ENCODE measurements at regions not wholly inside any gene's neighbourhood (a gene's known extent, or its start where the extent isn't known, plus 50 kb on each side); places are given as distances from the start of the nearest gene placed in this dataset.

DNA sequence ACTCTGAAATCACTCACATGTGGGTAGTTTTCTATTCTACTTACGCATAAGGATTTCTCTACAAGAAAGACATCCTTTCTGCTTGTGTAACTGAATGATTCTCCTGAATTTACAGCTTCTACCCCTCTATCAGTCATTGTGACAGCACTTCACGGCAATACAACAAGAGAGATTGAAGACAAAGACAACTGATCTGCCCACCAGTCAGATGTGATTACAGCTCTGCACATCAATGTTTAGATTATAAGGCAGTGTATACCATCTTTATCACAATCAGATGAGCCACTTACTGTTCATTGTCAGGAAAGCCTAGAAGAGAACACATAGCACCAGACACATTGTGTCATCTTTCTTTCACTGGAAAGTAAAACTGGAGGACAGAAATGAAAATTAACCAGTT, 324.4 kb downstream of the CENPC start:
- no peak for DNase-seq

DNA sequence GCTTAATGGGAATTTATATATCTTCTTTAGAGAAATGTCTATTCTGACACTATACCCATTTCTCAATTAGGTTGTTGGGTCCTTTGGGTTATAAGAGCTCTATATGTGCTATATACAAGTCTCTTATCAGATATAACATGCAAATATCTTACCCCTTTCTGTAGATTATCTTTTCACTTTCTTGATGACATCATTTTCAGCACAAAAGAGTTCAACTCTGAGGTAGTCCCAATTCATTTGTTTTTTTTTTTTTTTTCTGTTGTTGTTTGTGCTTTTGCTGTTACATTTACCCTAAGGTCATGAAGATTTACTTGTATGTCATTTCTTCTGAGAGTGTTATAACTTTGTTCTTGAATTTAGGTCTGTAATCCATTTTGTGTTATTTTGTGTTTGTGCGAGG, 326.4 kb downstream of the CENPC start:
- DNase-seq, result no peak

DNA sequence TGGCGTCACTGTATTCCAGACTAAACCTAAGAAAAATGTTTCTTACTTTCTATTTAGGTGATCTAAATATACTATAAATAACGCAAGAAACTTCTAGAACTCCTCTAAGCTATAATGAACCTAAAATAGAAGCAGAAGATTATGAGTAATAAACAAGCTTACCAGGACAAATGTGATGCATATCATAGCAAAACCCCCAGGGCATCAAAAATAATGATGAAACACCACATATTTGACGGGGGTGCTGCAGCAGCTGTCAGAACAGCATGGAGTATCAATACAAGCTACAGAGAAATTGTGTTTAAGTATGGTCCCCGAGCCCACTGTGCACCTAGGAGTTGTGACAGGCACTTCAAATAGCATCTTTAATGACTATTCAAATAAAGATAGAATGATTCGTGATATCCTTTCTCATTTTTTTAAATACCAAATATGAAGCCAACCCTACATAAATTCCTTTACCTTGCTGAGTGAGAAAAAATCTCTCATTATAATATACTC, 337.3 kb downstream of the CENPC start:
- DNase-seq, result no peak

DNA sequence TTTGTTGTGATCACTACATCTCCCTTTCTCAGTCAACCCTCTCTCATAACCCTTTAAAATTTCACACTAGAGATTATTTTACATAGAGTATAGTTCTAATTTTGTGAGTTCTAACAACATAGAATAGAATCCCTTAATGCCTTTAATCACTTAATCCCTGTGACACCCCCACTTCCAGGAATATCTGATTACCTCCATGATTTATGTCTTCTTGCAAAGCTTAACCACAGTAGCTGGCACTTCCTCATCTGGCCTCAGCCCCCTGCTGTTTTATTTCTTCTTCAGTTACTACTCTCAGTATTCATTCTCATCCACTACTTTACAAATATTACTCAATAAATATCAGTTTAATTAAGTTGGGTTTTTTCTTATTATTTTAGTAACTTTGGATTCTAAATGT, 340.9 kb downstream of the CENPC start:
- DNase-seq, result peak; percentile 68

DNA sequence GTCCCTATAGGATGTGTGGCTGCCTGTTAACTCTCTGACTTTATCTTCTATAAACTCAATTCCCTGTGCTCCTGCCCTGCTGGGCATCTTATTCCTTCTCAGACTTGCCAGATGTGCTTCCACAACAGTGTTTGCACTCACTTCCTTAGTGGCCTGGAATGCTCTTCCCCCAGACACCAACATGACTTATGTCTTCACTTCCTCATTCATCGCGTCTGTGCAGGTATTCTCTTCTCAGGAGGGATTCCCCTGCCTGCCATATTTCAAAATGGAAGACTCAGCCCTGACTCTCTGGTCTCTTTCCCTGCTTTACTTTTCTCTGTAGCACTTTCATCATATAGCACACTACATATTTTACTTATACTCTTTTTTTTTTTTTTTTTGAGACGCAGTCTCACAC, 344.0 kb downstream of the CENPC start:
- peak; percentile 7 for DNase-seq

DNA sequence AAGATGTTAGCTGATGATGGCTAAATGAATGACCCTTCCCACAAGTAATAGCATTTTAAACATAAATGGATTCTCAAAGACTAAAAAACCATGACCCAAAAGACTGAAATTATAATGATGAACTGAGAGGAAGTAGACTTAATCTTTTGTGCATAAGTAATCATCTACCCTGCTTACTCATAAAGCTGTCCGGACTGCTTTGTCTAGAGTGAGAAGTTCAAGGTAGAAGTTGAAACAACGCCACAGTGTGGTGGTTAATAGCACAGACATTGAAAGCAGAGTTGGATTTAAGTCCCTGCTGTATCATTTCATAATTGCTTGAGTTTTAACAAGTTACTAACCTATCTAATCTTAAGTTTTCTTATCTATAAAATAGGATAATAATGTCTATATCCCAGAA, 346.6 kb downstream of the CENPC start:
- DNase-seq, result peak; percentile 44

DNA sequence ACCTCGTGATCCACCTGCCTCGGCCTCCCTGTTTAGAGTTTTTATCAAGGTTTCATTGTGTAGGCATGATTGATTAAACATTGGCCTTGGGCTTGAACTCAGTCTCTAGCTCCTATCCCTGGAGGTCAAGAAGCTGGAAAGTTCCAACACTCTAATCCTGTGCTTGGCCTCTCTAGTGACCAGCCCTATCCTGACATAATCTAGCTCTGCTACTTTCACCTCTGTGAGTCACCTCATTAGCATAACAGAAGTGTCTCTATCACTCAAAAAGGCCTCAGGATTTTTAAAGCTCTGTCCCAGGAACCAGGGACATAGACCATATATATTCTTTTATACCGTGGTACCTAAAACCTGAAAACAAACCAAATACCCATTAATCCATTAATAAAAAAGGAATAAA, 377.5 kb downstream of the CENPC start:
- DNase-seq, result no peak

DNA sequence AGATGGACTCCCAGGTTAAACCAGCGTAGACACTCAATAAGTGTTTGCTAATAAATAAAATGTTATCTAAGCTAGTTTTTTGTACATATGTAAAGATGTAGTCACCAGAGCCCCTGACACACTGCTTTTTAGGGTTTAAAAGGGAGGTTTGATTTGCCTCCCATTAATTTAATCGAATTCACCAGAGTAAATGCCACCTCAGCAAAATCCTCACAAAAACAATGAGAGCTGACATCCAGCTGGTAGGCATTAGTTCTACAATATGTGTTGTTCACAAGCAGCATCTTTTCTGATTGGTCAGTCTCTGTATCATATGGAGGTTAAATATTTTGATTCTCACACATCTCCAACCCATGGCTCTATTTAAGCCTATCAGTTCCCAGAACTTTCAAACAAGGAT, 382.6 kb downstream of the CENPC start:
- DNase-seq, result no peak

DNA sequence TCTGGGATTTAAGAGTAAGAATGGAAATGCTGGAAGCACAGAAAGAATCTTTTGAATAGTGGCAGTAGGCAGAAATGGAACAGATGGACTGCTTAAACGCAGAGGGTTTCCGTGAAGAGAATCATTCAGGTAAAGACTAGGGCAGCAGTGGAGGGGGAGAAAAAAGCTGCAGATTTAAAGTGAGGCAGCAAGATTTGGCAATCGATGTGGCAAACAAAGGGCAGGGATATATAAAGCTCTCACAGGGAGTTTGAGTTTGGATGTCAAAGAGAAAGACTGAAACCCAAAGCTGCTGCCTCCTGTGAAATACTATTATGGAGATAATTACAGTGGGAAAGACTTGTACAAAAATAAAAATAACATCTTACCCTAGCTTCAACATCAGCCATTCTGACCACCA, 384.0 kb downstream of the CENPC start:
- DNase-seq, result no peak

DNA sequence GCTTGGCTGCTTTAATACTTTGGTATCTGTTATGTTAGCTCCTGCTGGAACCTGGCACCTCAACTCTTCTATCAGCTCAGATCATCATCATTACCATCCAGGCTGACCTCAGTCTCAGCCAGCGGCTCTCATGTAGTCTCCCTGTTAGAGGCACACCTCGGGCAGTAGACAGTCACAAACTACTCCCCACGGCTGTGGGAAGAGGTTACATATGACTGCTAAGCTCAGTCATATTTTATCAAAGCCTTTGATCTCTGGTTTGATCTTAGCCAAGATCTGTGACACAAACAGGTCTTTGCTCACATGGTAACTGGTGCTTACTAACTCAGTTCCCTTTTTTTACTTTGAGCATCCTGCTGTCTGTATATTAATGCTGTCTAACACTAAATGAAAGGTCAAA, 384.9 kb downstream of the CENPC start:
- DNase-seq, result peak; percentile 67

DNA sequence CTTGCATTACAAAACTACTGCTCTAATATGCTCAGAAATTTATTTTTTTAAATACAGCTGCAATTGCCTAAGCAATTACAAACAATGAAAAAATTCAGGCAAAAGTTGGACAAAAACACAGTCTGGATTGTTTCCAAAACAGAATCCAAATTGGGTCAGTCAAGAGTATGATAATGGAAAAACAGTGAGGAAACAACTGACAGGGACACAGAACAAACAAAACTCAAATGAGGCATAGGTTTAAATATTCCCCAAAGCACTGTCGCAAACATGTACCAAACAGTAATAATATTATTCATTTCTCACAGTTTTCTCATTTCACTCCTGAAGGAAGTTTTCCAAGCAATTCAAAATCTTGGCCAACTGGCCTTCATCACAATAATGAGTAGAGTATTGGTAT, 386.6 kb downstream of the CENPC start:
- no peak for DNase-seq

DNA sequence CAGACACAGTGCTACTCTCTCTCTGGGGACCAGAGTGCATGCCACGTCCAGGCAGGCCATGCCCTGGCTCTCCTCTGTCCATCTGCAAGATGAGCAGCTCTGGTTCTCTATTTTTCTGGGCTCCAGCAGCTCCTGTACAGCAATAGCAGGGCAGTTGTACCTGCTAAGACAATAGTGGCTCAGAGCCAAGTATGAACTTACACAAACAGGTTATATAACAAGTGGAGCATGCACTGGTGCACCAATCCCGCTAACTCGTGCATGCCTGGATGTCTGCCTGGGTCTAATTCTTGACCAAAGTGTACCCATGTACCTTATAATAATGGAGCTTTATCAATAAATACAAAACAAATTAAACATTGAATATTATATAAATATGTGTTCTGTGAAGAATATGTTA, 392.3 kb downstream of the CENPC start:
- no peak for DNase-seq

DNA sequence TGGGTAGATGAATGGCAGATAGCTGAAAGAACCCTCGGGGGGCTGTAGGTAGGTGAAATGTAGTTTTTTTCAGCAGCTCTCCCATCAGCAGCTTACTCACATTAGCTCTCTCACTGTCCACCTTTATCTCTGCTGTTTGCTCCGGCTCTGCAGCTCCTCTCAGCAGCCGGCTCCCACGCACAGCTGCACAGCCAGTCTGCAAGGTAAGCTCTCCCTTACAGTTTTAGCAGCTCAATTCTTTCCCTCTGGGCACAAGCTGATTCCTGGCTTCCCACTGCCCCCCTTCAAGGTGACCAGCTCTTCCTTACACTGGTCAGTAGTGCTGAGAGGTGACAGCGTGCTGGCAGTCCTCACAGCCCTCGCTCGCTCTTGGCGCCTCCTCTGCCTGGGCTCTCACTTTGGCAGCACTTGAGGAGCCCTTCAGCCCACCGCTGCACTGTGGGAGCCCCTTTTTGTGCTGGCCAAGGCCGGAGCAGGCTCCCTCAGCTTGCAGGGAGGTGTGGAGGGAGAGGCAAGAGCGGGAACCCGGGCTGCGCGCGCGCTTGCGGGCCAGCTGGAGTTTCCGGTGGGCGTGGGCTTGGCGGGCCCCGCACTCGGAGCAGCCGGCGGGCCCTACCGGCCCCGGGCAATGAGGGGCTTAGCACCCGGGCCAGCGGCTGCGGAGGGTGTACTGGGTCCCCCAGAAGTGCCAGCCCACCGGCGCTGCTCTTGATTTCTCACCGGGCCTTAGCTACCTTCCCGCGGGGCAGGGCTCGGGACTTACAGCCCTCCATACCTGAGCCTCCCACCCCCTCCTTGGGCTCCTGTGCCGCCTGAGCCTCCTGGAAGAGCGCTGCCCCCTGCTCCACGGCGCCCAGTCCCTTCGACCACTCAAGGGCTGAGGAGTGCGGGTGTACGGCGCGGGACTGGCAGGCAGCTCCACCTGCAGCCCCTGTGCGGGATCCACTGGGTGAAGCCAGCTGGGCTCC, 393.6 kb downstream of the CENPC start:
- DNase-seq, result no peak

DNA sequence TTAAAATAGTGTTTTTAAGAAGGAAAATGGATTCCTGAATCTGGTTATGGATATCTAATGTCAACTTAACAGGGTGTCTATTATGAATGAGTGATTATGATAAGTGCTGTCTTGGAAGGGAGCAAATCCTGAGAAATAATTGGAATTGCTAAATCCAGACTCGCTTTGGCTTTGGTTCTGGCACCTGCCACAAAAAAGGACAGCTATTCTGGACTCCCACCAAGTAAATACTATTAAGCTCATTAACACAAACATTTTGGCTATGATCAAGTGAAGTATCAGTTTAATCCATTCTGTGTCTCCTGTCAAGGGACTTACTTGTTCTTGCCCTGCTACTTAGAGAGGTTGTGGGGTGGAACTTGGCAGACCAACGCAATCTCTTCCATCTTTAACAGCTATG, 403.7 kb downstream of the CENPC start:
- no peak for DNase-seq

DNA sequence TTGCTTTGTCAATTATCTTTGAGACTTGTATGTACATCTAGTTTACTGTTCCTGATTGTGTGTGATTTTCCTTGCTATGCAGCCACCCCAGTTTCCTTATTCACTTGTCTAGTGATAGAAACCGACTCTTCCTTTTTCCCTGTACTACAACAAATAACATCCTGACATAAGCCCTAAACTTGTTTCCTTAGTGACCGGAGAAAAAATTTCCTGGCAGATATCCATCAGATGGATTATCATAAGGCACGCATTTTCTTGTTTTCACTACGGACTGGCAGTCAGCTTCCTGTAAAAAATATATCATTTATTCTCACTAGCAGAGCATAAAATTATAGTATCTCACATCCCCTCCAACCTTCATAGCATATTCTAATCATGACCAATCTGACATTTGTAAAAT, 410.7 kb downstream of the CENPC start:
- no peak for DNase-seq

DNA sequence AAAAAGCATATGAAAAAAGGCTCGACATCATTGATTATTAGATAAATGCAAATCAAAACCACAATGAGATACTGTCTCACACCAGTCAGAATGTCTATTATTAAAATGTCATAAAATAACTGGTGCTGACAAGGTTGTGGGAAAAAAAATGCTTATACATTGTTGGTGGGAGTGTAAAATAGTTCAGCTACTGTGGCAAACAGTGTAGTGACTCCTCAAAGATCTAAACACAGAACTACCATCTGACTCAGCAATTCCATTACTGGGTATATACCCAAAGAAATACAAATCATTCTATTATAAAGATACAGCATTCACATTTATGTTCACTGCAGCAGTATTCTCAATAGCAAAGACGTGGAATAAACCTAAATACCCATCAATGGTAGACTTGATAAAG, 412.1 kb downstream of the CENPC start:
- DNase-seq, result no peak

DNA sequence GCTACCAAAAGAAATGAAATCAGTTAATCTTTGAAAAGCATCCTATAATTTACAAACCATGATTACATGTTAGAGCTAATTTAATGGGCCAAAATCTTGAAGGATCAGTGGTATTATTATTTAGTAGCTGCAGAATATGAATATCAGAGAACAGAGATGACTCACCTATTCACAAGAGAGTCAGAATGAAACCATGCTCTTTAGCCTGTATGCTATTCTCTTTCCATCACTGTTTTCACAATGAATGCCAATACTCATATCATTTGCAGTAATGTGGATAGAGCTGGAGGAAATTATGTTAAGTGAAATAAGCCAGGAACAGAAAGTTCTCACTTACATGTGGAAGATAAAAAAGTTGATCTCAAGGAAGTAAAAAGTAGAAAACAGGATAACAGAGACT, 414.1 kb downstream of the CENPC start:
- DNase-seq, result no peak

DNA sequence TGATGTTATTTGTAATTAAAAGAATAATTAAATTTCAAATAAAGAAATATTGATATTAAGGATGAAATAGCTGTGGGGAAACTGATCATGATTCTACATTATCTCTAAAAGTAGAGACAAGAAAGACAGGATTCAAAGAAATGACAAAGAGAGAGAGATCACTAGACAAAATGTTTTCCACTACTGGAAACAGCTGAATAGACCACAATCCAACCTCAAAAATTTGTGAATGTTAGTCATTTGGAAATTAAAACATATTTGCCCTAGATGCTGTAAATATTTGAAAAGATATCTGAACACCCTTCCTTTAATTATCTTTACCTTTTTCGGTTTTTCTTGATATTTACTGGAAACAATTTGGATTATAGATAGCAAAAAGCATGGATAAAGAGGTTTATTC, 414.9 kb downstream of the CENPC start:
- DNase-seq, result no peak

DNA sequence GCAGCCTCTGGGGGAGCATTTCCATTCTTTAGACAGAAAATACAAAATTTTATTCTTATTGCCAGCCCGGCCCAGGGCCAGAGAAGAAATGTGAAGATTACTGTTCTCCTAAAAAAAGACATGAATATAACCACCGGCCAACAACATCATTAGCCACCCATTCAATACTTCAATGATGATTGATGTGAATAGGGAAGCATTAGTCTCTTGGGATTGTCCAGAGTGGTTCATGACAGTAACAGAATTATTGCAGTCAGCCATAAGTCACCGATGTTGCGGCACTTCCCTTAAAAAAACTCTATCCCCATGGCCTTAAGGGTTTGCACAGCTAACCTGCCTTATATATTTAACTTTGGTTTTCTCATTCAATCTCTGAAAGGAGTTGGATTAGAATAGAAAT, 418.7 kb downstream of the CENPC start:
- DNase-seq, result no peak

DNA sequence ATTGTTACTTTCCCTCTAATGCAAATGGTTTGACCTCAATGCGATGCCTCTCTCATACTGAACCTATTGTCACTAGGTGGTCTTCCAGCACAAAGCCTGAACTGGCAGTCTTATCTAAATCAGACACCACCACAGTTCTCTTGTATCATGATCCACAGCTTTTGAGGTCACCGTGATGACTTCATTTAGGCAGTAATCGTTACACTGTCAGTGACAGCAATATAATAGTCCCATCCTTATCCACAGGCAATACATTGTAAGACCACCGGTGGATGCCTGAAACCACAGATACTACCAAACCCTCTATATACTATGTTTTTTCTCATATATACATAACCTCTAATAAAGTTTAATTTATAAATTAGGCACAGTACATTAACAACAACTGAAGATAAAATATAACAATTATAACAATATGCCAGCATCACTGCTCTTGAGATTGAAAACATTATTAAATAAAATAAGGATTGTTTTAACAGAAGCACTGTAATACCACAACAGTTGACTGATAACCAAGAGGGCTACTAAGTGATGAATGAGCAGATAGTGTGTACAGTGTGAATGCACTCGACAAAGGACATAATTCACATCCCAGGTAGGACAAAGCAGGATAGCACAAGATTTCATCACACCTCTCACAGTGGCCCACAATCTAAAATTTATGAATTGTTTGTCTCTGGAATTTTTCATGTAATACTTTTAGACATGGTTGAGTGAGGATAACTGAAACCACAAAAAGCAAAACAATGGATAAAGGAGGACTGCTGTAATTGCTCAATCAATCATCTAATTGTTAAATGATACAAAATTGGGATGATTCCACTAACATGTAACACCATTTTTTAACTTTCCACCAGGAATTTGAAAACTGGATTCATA, 419.4 kb downstream of the CENPC start:
- DNase-seq, result no peak

DNA sequence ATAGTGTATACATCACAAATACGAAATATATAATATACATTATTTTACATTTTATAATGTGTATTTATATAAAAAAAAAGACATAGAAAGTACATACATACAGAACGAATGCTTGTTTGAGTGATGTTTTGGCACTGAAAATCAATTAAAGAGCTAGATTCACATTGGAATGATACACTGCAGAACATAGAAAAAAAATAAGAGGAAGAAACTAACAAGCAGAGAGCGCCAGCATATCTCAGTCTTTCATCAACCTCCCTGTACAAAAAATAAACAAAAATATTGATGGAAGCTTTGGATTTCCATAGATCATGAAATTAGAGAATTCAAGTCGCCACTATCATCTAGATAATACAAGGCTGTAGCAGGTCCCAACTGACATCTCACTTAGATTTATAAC, 420.6 kb downstream of the CENPC start:
- DNase-seq, result no peak

DNA sequence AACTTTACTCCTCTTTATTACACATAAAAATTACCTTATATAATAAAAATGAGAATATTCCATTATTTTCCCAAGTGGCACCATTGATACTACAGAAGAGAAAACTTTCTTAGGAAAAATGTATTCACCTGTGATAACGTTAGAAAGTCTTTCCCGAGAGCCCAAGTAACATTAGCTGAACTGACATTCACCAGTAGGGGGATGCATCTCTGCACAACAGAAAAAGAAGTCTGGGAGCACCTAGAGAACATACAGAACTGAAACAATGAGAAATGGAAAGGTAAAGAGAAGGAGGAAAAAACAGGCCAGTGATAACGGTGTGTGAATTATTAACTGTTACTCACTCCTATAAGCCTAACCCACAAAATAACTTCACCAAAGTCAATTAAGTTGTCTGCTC, 423.3 kb downstream of the CENPC start:
- DNase-seq, result peak; percentile 29

DNA sequence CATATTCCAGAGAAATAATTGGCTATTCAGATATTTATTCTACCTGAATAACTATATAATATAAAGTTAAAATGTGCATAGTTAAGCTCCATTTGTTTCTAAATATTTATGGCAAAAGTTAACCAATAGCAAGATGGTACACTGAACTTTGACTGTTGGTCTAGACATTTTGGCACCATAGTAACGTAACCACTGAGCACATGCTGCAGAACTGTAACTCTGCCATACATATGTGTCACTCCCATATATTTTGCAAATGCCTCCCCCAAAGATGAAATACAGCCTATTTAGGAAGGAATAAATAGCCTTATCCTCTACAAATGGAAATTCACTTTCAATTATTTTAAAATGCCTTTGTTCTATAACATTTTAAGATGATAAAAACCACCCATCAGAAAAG, 424.9 kb downstream of the CENPC start:
- no peak for DNase-seq

DNA sequence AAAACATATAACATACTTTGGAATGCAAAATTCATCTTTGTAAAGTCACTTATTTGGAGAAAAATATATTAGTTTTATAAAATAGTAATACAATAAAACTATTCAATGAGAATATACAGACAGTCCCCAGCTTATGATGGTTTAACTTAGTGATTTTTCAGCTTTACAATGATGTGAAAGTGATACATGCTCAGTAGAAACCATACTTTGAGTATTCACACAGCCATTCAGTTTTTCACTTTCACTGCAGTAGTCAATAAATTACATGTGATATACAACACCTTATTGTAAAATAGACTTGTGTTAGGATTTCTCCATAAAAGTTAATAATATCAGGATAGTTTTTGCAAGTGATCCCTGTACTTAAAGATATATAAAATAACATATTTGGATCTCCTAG, 436.0 kb downstream of the CENPC start:
- DNase-seq, result no peak

Measured in hematopoietic multipotent progenitor cell treated with erythropoietin and hydrocortisone succinate and interleukin-3 and kit ligand, for 4 days (in vitro differentiated cells).